DOHH2 (cell line): ENCODE measurements at regions not wholly inside any gene's neighbourhood (a gene's known extent, or its start where the extent isn't known, plus 50 kb on each side); places are given as distances from the start of the nearest gene placed in this dataset.

ENCODE experiments used
- EZH2phosphoT487 ChIP-seq: fragments of 200-600 bp; sonication (generic); IDR thresholded peaks from 2 replicates; pipeline ENCODE4 v1.6.1; 2017; ENCODE audit warnings: borderline replicate concordance, mild to moderate bottlenecking, antibody characterized with exemption, low read length, moderate library complexity, mixed read lengths
- TF ChIP-seq, protein P1 (sequence below): fragments of 200-600 bp; sonication (generic); IDR thresholded peaks from one replicate; pipeline ENCODE4 v1.5.1; 2014; ENCODE audit warnings: antibody characterized with exemption, mild to moderate bottlenecking, low read depth, low read length; ENCODE audit not compliant: poor library complexity, severe bottlenecking

DNA sequence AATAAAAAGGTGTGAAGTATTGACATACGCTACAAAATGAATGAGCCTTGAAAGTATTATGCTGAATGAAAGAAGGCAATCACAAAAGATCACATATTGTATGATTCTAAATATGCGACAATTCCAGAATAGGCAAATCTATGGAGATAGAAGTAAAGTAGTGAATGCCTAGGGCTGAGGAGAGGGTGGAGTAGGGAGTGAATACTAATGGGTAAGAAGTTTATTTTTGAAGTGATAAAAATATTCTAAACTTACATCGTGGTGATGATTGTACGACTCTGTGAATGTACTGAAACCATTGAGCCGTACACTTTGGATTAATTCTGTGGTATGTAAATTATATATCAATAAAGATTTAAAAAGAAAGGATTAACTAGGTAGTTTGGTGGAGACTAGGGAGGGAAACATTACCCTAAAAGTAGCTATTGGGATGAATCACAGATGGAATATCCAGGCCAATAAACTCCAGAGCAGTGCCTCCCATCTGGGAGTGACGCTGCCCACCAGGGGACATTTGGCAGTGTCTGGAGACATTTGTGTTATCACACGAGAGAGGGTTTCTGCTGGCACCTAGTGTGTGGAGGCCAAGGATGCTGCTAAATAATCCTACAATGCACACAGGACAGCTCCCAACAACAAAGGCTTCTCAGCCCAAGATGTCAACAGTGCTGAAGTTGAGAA is 214.2 kb upstream of the PCSK2 start:
- TF ChIP-seq, protein P1, sequence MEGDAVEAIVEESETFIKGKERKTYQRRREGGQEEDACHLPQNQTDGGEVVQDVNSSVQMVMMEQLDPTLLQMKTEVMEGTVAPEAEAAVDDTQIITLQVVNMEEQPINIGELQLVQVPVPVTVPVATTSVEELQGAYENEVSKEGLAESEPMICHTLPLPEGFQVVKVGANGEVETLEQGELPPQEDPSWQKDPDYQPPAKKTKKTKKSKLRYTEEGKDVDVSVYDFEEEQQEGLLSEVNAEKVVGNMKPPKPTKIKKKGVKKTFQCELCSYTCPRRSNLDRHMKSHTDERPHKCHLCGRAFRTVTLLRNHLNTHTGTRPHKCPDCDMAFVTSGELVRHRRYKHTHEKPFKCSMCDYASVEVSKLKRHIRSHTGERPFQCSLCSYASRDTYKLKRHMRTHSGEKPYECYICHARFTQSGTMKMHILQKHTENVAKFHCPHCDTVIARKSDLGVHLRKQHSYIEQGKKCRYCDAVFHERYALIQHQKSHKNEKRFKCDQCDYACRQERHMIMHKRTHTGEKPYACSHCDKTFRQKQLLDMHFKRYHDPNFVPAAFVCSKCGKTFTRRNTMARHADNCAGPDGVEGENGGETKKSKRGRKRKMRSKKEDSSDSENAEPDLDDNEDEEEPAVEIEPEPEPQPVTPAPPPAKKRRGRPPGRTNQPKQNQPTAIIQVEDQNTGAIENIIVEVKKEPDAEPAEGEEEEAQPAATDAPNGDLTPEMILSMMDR = no peak
- no peak for TF ChIP-seq EZH2phosphoT487
